Neural cell (in vitro differentiated cells): ENCODE measurements at regions not wholly inside any gene's neighbourhood (a gene's known extent, or its start where the extent isn't known, plus 50 kb on each side); places are given as distances from the start of the nearest gene placed in this dataset.

ENCODE experiments used
- H2AFZ ChIP-seq: fragments of 200-600, 300-800 bp; sonication (generic), shearing (Covaris generic); 2 replicates; pipeline ENCODE4 v1.6.0; 2014; ENCODE audit warnings: low read depth, mild to moderate bottlenecking, antibody characterized with exemption, low read length, moderate library complexity
- H3F3A ChIP-seq: fragments of 200-600 bp; shearing (Covaris generic); 2 replicates; pipeline ENCODE4 v1.6.1; 2016; ENCODE audit warnings: mild to moderate bottlenecking, moderate library complexity, mixed read lengths, antibody characterized with exemption, low read length; ENCODE audit not compliant: insufficient read depth, poor library complexity, severe bottlenecking
- H3K27ac ChIP-seq: fragments of 200-600, 300-800 bp; sonication (generic), shearing (Covaris generic); 2 replicates; pipeline ENCODE4 v1.5.1; 2014; ENCODE audit warnings: mild to moderate bottlenecking, low read length, moderate library complexity
- H3K27me3 ChIP-seq: fragments of 300-800, 200-600 bp; sonication (generic), shearing (Covaris generic); 2 replicates; pipeline ENCODE4 v1.6.0; 2014; ENCODE audit warnings: mild to moderate bottlenecking, low read depth, low read length, moderate library complexity; ENCODE audit not compliant: insufficient read depth
- H3K36me3 ChIP-seq: fragments of 300-800, 200-600 bp; sonication (generic), shearing (Covaris generic); 2 replicates; pipeline ENCODE4 v1.5.1; 2014; ENCODE audit warnings: mild to moderate bottlenecking, antibody characterized with exemption, low read length, moderate library complexity; ENCODE audit not compliant: insufficient read depth
- H3K4me2 ChIP-seq: fragments of 300-800, 200-600 bp; sonication (generic), shearing (Covaris generic); 2 replicates; pipeline ENCODE4 v1.6.0; 2014; ENCODE audit warnings: mild to moderate bottlenecking, low read length
- H3K4me3 ChIP-seq: fragments of 300-800, 200-600 bp; sonication (generic), shearing (Covaris generic); 2 replicates; pipeline ENCODE4 v1.5.1; 2014; ENCODE audit warnings: mild to moderate bottlenecking, low read length, moderate library complexity
- H3K79me2 ChIP-seq: fragments of 200-600 bp; shearing (Covaris generic); replicated peaks from 2 replicates; pipeline ENCODE4 v1.6.0; 2014; ENCODE audit warnings: mild to moderate bottlenecking, low read length, moderate library complexity; ENCODE audit not compliant: insufficient read depth
- H3K9ac ChIP-seq: fragments of 300-800, 200-600 bp; sonication (generic), shearing (Covaris generic); 2 replicates; pipeline ENCODE4 v1.6.1; 2016; ENCODE audit warnings: mild to moderate bottlenecking, low read length, mixed read lengths
- H3K9me2 ChIP-seq: fragments of 200-600 bp; shearing (Covaris generic); 2 replicates; pipeline ENCODE4 v1.6.1; 2016; ENCODE audit warnings: mild to moderate bottlenecking, low read length, mixed read lengths; ENCODE audit not compliant: insufficient read depth
- H3K9me3 ChIP-seq: fragments of 200-600, 300-800 bp; sonication (generic), shearing (Covaris generic); 2 replicates; pipeline ENCODE4 v1.6.1; 2016; ENCODE audit warnings: mild to moderate bottlenecking, mixed run types, low read length, moderate library complexity, mixed read lengths
- H4K20me1 ChIP-seq: fragments of 200-600 bp; shearing (Covaris generic); 2 replicates; pipeline ENCODE4 v1.6.1; 2016; ENCODE audit warnings: mild to moderate bottlenecking, mixed run types; ENCODE audit not compliant: insufficient read depth
- CTCF ChIP-seq: fragments of 450-650 bp; IDR thresholded peaks from 2 replicates; pipeline ENCODE4 v1.5.1; 2014; ENCODE audit warnings: antibody characterized with exemption, mild to moderate bottlenecking, moderate library complexity; ENCODE audit not compliant: poor library complexity, severe bottlenecking
- EP300 ChIP-seq: fragments of 450-650 bp; conservative IDR thresholded peaks from 2 replicates; pipeline ENCODE4 v1.6.1; 2014; ENCODE audit warnings: antibody characterized with exemption, mild to moderate bottlenecking, moderate library complexity; ENCODE audit not compliant: poor library complexity, severe bottlenecking
- EZH2 ChIP-seq: fragments of 200-600, 300-800 bp; shearing (Covaris generic), sonication (generic); IDR thresholded peaks from 2 replicates; pipeline ENCODE4 v1.6.1; 2014; ENCODE audit warnings: antibody characterized with exemption, low read length, borderline replicate concordance, mild to moderate bottlenecking; ENCODE audit not compliant: insufficient read depth, poor library complexity, severe bottlenecking
- MXI1 ChIP-seq: fragments of 450-650 bp; conservative IDR thresholded peaks from 2 replicates; pipeline ENCODE4 v1.6.1; 2014; ENCODE audit warnings: antibody characterized with exemption, mild to moderate bottlenecking; ENCODE audit not compliant: poor library complexity, severe bottlenecking
- POLR2AphosphoS5 ChIP-seq: IDR thresholded peaks from 2 replicates; pipeline ENCODE4 v1.6.1; 2012
- RAD21 ChIP-seq: fragments of 450-650 bp; conservative IDR thresholded peaks from 2 replicates; pipeline ENCODE4 v1.6.1; 2014; ENCODE audit warnings: antibody characterized with exemption, mild to moderate bottlenecking, moderate library complexity
- REST ChIP-seq: IDR thresholded peaks from 2 replicates; pipeline ENCODE4 v1.6.1; 2012; ENCODE audit warnings: borderline replicate concordance
- SMC3 ChIP-seq: fragments of 450-650 bp; conservative IDR thresholded peaks from 2 replicates; pipeline ENCODE4 v1.6.1; 2014; ENCODE audit warnings: antibody characterized with exemption, mild to moderate bottlenecking, moderate library complexity; ENCODE audit not compliant: poor library complexity
- TAF1 ChIP-seq: IDR thresholded peaks from 2 replicates; pipeline ENCODE4 v1.6.1; 2012; ENCODE audit warnings: low read depth

DNA sequence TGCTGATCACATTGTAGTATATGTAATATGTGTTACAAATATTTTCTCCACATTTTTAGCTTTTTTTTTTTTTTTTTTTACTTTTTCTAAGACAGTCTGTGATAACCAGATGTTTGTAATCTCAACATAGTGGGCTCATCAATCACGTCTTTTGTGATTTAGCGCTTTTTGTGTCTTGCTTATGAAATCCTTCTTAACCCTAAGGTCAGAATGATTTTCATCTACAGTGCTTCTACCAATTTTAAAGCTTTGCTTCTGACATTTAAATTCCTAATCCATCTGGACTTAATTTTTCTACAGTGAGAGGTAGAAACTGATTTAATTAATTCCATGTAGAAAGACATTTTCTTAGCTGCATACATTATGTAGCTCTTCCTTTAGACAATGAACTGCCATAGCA lies 626.4 kb downstream of the TNS3 start:
- Histone ChIP-seq H3K27ac (no peak overlapping the region), H3K4me3 (no peak overlapping the region), H3K9me2 (no peaks in the 10 kb centered on the region), H3K79me2 (no peaks in the 10 kb centered on the region), H3K36me3 (no peaks in the 10 kb centered on the region), H3K4me2 (no peak overlapping the region), H3K9me3 (no peaks in the 10 kb centered on the region), H2AFZ (no peak overlapping the region), H3F3A (no peaks in the 10 kb centered on the region), H4K20me1 (no peaks in the 10 kb centered on the region), H3K9ac (no peak overlapping the region), H3K27me3 (no peaks in the 10 kb centered on the region)
- TF ChIP-seq EZH2 (no peak), SMC3 (no peak), TAF1 (no peak), POLR2AphosphoS5 (no peak), MXI1 (no peak), EP300 (no peak), CTCF (no peak), RAD21 (no peak), REST (no peak)

DNA sequence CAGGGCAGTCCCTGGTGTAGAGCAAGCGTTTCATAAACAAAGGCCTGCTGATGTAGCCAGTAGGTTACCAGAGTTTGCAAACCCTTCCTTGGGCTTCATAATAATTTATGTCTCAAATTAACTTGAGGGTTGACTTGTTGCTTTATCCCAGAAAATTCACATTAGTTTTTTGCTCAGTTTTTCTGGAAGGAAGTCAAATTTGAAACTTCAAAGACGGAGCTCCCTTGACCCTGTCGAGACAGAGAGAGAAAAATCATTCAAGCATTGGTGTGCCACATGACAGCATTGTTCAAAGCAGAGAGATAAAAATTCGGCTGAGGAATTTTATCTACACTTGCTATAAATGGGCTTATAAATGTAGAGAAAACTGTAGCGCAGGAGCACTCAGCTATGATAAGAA lies 627.7 kb downstream of the TNS3 start:
- no peaks in the 10 kb centered on the region for H3K9me3 ChIP-seq
- no peaks in the 10 kb centered on the region for H4K20me1 ChIP-seq
- H3K27me3 ChIP-seq = no peaks in the 10 kb centered on the region
- H3K79me2 ChIP-seq = no peaks in the 10 kb centered on the region
- no peak overlapping the region for H3K9ac ChIP-seq
- no peak overlapping the region for H3K4me3 ChIP-seq
- no peaks in the 10 kb centered on the region for H3K36me3 ChIP-seq
- H2AFZ ChIP-seq = no peak overlapping the region
- no peaks in the 10 kb centered on the region for H3F3A ChIP-seq
- TF ChIP-seq EP300 = no peak
- no peak for TF ChIP-seq TAF1
- no peak for TF ChIP-seq RAD21
- no peak for TF ChIP-seq MXI1
- TF ChIP-seq EZH2 = no peak
- TF ChIP-seq REST = no peak
- no peak for TF ChIP-seq POLR2AphosphoS5
- no peak for TF ChIP-seq SMC3
- TF ChIP-seq CTCF = no peak
- no peak overlapping the region for H3K27ac ChIP-seq
- H3K4me2 ChIP-seq = no peak overlapping the region
- no peaks in the 10 kb centered on the region for H3K9me2 ChIP-seq
